ENCODE measurements at regions not wholly inside any gene's neighbourhood (a gene's known extent, or its start where the extent isn't known, plus 50 kb on each side); places are given as distances from the start of the nearest gene placed in this dataset.

- Histone ChIP-seq H2BK15ac (ENCODE audit: low read depth, low read length) (no peak overlapping the region), H3K18ac (ENCODE audit: insufficient read length, low read depth, low read length) (no peak overlapping the region), H3K56ac (ENCODE audit: insufficient read length, low read depth, low read length) (no peak overlapping the region), H3K23ac (ENCODE audit: insufficient read length, low read depth, low read length) (no peak overlapping the region), H2BK20ac (ENCODE audit: low read depth, low read length, poor library complexity, severe bottlenecking) (no peak overlapping the region), H2BK120ac (ENCODE audit: low read depth, low read length, poor library complexity, severe bottlenecking) (no peak overlapping the region), H4K20me1 (ENCODE audit: control insufficient read depth, insufficient read depth, insufficient read length) (no peaks in the 10 kb centered on the region), H2BK5ac (ENCODE audit: insufficient read length, low read length) (no peak overlapping the region), H3K9ac (ENCODE audit: extremely low read depth, insufficient read length, low read length) (no peak overlapping the region), H2AK5ac (ENCODE audit: insufficient read length, low read length) (no peak overlapping the region), H3K9me3 (ENCODE audit: control insufficient read depth, low read depth, low read length) (peaks cover 36% of the 10 kb centered on the region), H3K4me2 (ENCODE audit: insufficient read depth, insufficient read length, low read length) (no peak overlapping the region), H3K27me3 (ENCODE audit: insufficient read depth, low read length) (no peaks in the 10 kb centered on the region), H4K91ac (ENCODE audit: insufficient read length, low read depth, low read length) (no peak overlapping the region), H3K23me2 (ENCODE audit: insufficient read length, low read depth, low read length, poor library complexity, severe bottlenecking) (no peaks in the 10 kb centered on the region), H3K27ac (ENCODE audit: insufficient read length, low read depth, low read length) (no peak overlapping the region), H3K79me1 (ENCODE audit: insufficient read depth, low read depth, low read length, poor library complexity, severe bottlenecking) (no peaks in the 10 kb centered on the region), H3K4me1 (ENCODE audit: insufficient read depth, low read length) (no peaks in the 10 kb centered on the region), H2AFZ (ENCODE audit: low read length) (no peak overlapping the region), H3K79me2 (ENCODE audit: insufficient read depth, low read length) (no peaks in the 10 kb centered on the region), H3T11ph (ENCODE audit: low read length) (no peak overlapping the region), H3K4ac (ENCODE audit: low read depth, low read length) (no peak overlapping the region), H3K14ac (ENCODE audit: insufficient read depth, low read length) (no peak overlapping the region), H4K5ac (ENCODE audit: insufficient read length, low read depth, low read length) (no peak overlapping the region), H4K8ac (replicated peaks; ENCODE audit: insufficient read length, low read depth, low read length) (no peak overlapping the region), H2BK12ac (ENCODE audit: insufficient read length, low read depth, low read length) (no peak overlapping the region)
- H3K4me3 Mint-ChIP-seq: no peak overlapping the region
- H3K27ac Mint-ChIP-seq: no peak overlapping the region
- H3K27me3 Mint-ChIP-seq (ENCODE audit: low read depth): peaks cover 1% of the 10 kb centered on the region; the same call in 1 of the 2 replicates
- DNase-seq: no peak
- H3K4me1 Mint-ChIP-seq: no peaks in the 10 kb centered on the region
- peaks cover 81 to 86% of the 10 kb centered on the region in 2 experiments for H3K9me3 Mint-ChIP-seq
- peaks cover 0 to 10% (median 8%) of the 10 kb centered on the region in 3 experiments; a peak in 5 of 7 replicates for H3K36me3 Mint-ChIP-seq (ENCODE audit: insufficient read depth in 1 of 3, low read depth in 3 of 3)
- WGBS (ENCODE audit: extremely low coverage, insufficient read length, low lambda C conversion rate): no CpG with 5 or more reads among the region's 2 CpGs
- TF ChIP-seq, protein P1, sequence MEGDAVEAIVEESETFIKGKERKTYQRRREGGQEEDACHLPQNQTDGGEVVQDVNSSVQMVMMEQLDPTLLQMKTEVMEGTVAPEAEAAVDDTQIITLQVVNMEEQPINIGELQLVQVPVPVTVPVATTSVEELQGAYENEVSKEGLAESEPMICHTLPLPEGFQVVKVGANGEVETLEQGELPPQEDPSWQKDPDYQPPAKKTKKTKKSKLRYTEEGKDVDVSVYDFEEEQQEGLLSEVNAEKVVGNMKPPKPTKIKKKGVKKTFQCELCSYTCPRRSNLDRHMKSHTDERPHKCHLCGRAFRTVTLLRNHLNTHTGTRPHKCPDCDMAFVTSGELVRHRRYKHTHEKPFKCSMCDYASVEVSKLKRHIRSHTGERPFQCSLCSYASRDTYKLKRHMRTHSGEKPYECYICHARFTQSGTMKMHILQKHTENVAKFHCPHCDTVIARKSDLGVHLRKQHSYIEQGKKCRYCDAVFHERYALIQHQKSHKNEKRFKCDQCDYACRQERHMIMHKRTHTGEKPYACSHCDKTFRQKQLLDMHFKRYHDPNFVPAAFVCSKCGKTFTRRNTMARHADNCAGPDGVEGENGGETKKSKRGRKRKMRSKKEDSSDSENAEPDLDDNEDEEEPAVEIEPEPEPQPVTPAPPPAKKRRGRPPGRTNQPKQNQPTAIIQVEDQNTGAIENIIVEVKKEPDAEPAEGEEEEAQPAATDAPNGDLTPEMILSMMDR (conservative IDR thresholded peaks at IDR 0.05): no peak; the same call in 2 of the 3 replicates
Measured at GRCh38 chr10:37434091-37434490, 308.7 kb downstream of the ANKRD30A start.

Measured in H9 (cell line).